OCI-LY7 (cell line): ENCODE measurements at regions not wholly inside any gene's neighbourhood (a gene's known extent, or its start where the extent isn't known, plus 50 kb on each side); places are given as distances from the start of the nearest gene placed in this dataset.

Experiments used
- BruUV-seq: library from RNA; stranded (reverse); fragments of 400-500 nt; replicated peaks from 2 replicates; lab custom pipeline; 2021; lab: Mats Ljungman, UMichigan
- CTCF ChIA-PET: fragments of 300-600 bp; sonication (Branson Sonifier 250); formaldehyde crosslinking; loops from one replicate; lab custom pipeline; 2022; ENCODE audit warnings: antibody characterized with exemption; ENCODE audit not compliant: unreplicated experiment; lab: Charles Lee
- POLR2A ChIA-PET: fragments of 300-600 bp; sonication (Branson Sonifier 250); formaldehyde crosslinking; loops from one replicate; lab custom pipeline; 2022; ENCODE audit warnings: antibody characterized with exemption; lab: Charles Lee
- DNase-seq: peaks from one replicate; pipeline ENCODE4 v3.0.0-alpha.2; 2015; ENCODE audit warnings: low spot score
- H2AFZ ChIP-seq: fragments of 200-600 bp; sonication (generic), shearing (Covaris generic); 2 replicates; pipeline ENCODE4 v1.6.1; 2014; ENCODE audit warnings: mild to moderate bottlenecking, antibody characterized with exemption, low read length, moderate library complexity
- H3K27ac ChIP-seq: fragments of 200-600 bp; sonication (generic); 2 replicates; pipeline ENCODE4 v1.5.1; 2014; ENCODE audit warnings: mixed run types, low read depth, mild to moderate bottlenecking, moderate library complexity, low read length, inconsistent platforms; ENCODE audit not compliant: poor library complexity, severe bottlenecking
- H3K36me3 ChIP-seq: fragments of 200-600 bp; sonication (generic); 2 replicates; pipeline ENCODE4 v1.6.1; 2014; ENCODE audit warnings: mild to moderate bottlenecking, antibody characterized with exemption, low read length, moderate library complexity, mixed read lengths; ENCODE audit not compliant: insufficient read depth
- H3K4me1 ChIP-seq: fragments of 200-600 bp; sonication (generic); 2 replicates; pipeline ENCODE4 v1.5.1; 2014; ENCODE audit warnings: mild to moderate bottlenecking, low read length; ENCODE audit not compliant: insufficient read depth, poor library complexity, severe bottlenecking
- H3K4me2 ChIP-seq: fragments of 200-600 bp; sonication (generic); 2 replicates; pipeline ENCODE4 v1.6.1; 2014; ENCODE audit warnings: mild to moderate bottlenecking, low read length
- H3K4me3 ChIP-seq: fragments of 200-600 bp; sonication (generic); 2 replicates; pipeline ENCODE4 v1.5.1; 2014; ENCODE audit warnings: mild to moderate bottlenecking, low read depth, low read length; ENCODE audit not compliant: poor library complexity, severe bottlenecking
- H3K79me2 ChIP-seq: fragments of 200-600 bp; sonication (generic); 2 replicates; pipeline ENCODE4 v1.6.1; 2016; ENCODE audit warnings: low read depth, mild to moderate bottlenecking, low read length, moderate library complexity, mixed read lengths; ENCODE audit not compliant: insufficient read depth
- H3K9me2 ChIP-seq: fragments of 200-600 bp; sonication (generic); 2 replicates; pipeline ENCODE4 v1.6.1; 2016; ENCODE audit warnings: mild to moderate bottlenecking, low read length, mixed read lengths; ENCODE audit not compliant: insufficient read depth
- H3K9me3 ChIP-seq: fragments of 200-600 bp; sonication (generic); 2 replicates; pipeline ENCODE4 v1.6.1; 2014; ENCODE audit warnings: mild to moderate bottlenecking, mixed run types, low read length, mixed read lengths
- H4K20me1 ChIP-seq: fragments of 200-600 bp; sonication (generic); 2 replicates; pipeline ENCODE4 v1.6.1; 2014; ENCODE audit warnings: mild to moderate bottlenecking, antibody characterized with exemption, low read length, moderate library complexity, mixed read lengths; ENCODE audit not compliant: insufficient read depth
- CTCF ChIP-seq: fragments of 200-600 bp; sonication (generic); conservative IDR thresholded peaks from 2 replicates; pipeline ENCODE4 v1.5.1; 2014; ENCODE audit warnings: mild to moderate bottlenecking, antibody characterized with exemption, low read length, moderate library complexity, mixed read lengths
- EZH2phosphoT487 ChIP-seq: fragments of 200-600 bp; sonication (generic); IDR thresholded peaks from 2 replicates; pipeline ENCODE4 v1.6.1; 2018; ENCODE audit warnings: low read depth, borderline replicate concordance, mild to moderate bottlenecking, mixed run types, antibody characterized with exemption, low read length, moderate library complexity, mixed read lengths
- intact Hi-C: fragments of 100-400 bp; cut with micrococcal nuclease; formaldehyde crosslinking; loops from one replicate; pipeline ENCODE4 v1.10.0; 2022; ENCODE audit not compliant: unreplicated experiment

GRCh38 chr5:26003966-26004365 lies 1034.4 kb downstream of the CDH9 start:
- Histone ChIP-seq H4K20me1 (no peaks in the 10 kb centered on the region), H3K79me2 (no peaks in the 10 kb centered on the region), H3K27ac (no peak overlapping the region), H2AFZ (no peak overlapping the region), H3K9me3 (peaks cover 10% of the 10 kb centered on the region; the same call in 1 of the 2 replicates), H3K36me3 (no peaks in the 10 kb centered on the region), H3K4me2 (no peak overlapping the region), H3K4me3 (no peak overlapping the region), H3K9me2 (no peaks in the 10 kb centered on the region), H3K4me1 (no peaks in the 10 kb centered on the region)
- no TSS peak for BruUV-seq
- ChIA-PET CTCF (no interaction called here), POLR2A (no interaction called here)
- no peak for DNase-seq
- TF ChIP-seq EZH2phosphoT487 (no peak), CTCF (no peak)
- intact Hi-C loops: no loop called here

GRCh38 chr5:25995209-25995608 lies 1043.2 kb downstream of the CDH9 start:
- intact Hi-C loops: no loop called here
- CTCF ChIA-PET: no interaction called here
- H3K9me2 ChIP-seq: no peaks in the 10 kb centered on the region

More at GRCh38 chr5:25995209-25995608, 1043.2 kb downstream of the CDH9 start:
- TF ChIP-seq EZH2phosphoT487 (no peak), CTCF (no peak)
- no peak overlapping the region for H3K4me2 ChIP-seq
- BruUV-seq: no TSS peak
- H3K36me3 ChIP-seq: no peaks in the 10 kb centered on the region
- no peak overlapping the region for H2AFZ ChIP-seq
- H3K9me3 ChIP-seq: peaks cover 11% of the 10 kb centered on the region; the same call in 1 of the 2 replicates
- POLR2A ChIA-PET: interaction anchor here (0.5 to 1.2 kb wide), 3 partner anchors 10 to 489 kb away, joined by 3 read pairs; no protein-coding TSS in a partner anchor
- H3K79me2 ChIP-seq: no peaks in the 10 kb centered on the region
- no peak overlapping the region for H3K27ac ChIP-seq
- no peak for DNase-seq
- no peaks in the 10 kb centered on the region for H4K20me1 ChIP-seq
- H3K4me1 ChIP-seq: no peaks in the 10 kb centered on the region
- H3K4me3 ChIP-seq: no peak overlapping the region
